Activated CD4-positive, alpha-beta T cell treated with anti-CD3 and anti-CD28 coated beads, Interleukin-2, amount 50 U/mL, for 4 hours (primary cell): ENCODE measurements at regions not wholly inside any gene's neighbourhood (a gene's known extent, or its start where the extent isn't known, plus 50 kb on each side); places are given as distances from the start of the nearest gene placed in this dataset.
A peak's percentile ranks its signal among the peaks of the same experiment; 100 is the strongest.
"Not testable (repeated sequence)": the region's sequence is repeated elsewhere in the genome, so short reads cannot be mapped to it uniquely, and the experiment has no call there.

Experiments used
- DNase-seq, 2 experiments: peaks; one replicate each; pipeline ENCODE4 v3.0.0-alpha.2; 2020

GRCh38 chr14:22232933-22233332, 356.1 kb downstream of the DAD1 start:
- no peak for DNase-seq

- no peak for DNase-seq
These were observed 356.5 kb downstream of the DAD1 start for GRCh38 chr14:22232486-22232885.

DNA sequence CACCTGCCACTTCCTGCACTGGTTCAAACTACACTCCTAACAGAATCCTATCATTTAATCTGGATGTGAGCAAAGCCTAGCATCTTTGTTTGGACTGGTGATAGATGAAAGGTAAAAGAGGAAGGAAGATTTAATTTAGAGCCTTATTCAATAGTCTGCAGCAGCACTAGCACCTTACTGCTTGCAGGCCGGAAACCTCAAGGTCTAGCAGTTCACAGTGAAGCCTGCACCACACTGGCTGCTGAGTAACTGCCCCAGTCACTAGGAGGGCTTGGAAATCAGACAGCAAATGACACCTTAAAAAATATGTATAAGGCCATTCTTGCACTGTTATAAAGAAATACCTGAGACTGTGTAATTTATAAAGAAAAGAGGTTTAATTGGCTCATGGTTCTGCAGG, 358.0 kb downstream of the DAD1 start:
- DNase-seq = no peak

DNA sequence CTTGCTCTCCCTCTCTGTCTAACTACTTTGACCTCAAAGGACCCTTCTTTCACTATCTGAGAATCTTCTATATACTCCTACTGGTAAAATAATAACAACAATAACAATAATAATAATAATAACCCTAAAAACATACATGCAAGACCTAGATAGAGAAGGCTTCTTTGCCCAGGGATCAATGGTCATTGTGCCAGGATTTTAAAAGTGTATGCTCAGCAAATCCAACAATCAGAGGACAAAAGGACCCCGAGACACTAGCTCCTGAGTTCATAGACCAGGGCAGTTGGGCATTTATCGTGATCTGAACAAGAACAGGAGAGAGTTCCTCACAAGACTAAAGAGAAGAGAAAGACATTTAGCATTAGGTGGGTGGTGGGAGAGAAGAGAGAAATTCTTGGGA, 358.5 kb downstream of the DAD1 start:
- DNase-seq = no peak

DNA sequence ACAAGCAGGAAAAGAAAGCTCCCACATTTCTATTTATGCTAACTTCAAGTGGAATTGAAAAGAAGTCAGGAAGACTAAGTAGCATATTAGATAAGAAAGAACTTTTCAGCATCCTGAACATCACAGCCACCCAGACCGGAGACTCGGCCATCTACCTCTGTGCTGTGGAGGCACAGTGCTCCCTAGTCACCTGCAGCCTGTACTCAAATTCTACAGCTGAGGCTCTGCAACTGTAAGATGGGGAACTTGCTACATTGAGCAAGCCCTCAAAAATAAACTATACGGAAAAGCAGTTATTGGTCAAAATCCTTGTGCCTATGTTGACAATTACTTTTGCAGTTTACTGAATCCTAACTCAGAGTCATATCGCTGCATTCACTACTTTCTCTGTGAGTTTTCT, 361.9 kb downstream of the DAD1 start:
- DNase-seq = no peak

GRCh38 chr14:22226381-22226780, 362.6 kb downstream of the DAD1 start:
- DNase-seq = peak; percentile 0 to 3

GRCh38 chr14:22225516-22226140, 363.4 kb downstream of the DAD1 start:
- DNase-seq = no peak

DNA sequence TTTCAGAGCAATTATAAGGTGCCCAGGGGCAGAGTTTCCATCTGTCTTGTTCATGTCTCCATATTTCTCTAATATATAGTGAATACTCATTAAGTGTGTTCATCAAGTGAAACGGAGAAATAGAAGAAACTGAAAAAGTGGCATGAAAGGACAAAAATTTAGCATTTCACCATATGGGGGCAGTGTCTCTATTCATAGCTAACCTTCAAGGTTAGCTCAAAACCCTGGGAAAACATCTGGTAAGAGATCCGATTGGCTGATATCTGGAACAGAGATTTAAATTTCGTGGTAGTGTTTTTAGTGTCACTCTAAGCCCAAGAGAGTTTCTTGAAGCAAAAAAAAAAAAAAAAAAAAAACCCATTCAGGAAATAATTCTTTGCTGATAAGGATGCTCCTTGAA, 367.5 kb downstream of the DAD1 start:
- DNase-seq = no peak

GRCh38 chr14:22220427-22220826, 368.6 kb downstream of the DAD1 start:
- DNase-seq = no peak

DNA sequence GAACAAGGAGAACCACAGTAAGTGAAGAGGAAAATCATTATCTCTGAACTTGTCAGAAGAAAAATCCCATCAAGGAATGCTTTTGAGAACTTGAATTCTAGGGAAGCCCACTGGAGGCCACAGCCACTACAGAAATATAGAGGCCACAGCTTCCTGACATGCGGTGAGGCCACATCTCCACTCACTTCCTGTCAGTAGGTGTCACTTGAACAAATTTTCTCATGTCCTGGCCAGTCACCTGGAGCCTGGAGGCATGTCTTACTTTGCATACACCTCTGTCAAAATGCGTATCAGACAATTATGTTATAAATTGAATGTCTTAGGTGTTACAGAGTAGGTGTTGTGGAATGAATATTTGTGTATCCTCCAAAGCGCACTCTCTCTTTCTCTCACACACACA, 370.3 kb downstream of the DAD1 start:
- no peak for DNase-seq

DNA sequence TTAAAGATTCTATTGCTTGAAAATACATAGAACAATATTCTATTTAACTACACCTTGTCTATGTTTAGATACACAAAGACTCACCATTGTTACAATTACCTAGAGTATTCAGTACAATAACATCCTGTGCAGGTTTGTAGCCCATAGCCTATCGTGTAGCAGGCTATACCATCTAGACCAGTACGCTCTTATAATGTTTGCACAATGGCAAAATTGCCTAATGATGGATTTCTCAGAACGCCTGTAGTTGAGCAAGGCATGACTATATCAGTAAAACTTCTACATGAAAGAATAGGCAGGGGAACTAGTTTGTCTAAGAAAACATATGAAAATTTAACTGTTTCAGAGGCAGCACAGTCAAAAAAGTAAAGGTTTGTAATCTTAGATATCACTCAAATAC, 375.9 kb downstream of the DAD1 start:
- no peak for DNase-seq

DNA sequence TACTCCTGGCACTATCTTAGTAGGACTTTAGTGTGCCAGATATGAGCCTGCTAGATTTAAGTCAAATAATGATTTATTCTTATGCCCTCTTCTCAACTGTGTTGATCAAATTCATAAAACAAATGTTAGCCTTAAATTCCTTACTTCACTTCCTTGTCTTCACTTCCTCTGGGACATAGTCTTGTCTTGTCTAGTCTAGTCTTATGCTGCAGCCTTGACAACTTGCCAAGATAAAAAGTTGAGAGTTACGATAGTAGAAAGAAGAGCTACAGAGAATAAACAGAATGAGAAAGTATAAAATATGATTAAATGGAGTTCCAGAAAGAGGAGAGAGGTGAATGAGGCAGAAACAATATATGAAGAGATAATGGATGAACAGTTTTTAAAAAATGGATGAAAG, 378.1 kb downstream of the DAD1 start:
- no peak for DNase-seq

- no peak for DNase-seq
These were observed 379.0 kb downstream of the DAD1 start for GRCh38 chr14:22210026-22210425.

GRCh38 chr14:22203036-22203435, 386.0 kb downstream of the DAD1 start:
- no peak for DNase-seq

GRCh38 chr14:22202313-22202712, 386.7 kb downstream of the DAD1 start:
- no peak for DNase-seq

DNA sequence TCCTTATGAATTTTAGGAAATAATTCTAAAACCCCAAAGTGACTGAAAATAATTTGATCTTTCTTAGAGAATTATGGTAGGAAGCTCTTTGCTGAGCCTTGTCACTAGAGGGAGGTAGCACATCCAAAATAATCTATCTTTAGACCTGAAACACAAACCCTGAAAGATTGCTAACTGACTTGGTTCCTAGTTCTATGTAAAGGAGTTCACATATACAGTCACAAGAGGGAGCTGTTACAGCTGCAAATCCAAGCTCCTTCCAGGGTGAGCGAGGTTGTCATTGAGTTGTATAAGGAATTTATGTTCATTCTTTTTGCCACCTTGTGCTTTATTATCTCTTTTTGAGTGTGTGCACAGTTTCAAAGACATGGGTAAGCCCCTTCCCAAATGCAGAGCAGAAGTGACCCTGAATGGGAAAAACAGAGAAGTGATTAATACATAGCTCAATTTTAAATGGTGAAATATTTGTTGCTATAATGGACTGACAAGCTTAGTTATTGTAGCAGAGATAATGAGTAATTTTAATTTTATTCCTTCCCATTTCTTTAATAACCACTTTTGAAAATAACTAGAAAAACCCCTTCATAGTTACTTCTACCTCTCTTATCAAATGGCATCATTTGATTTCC, 387.9 kb downstream of the DAD1 start:
- no peak for DNase-seq

DNA sequence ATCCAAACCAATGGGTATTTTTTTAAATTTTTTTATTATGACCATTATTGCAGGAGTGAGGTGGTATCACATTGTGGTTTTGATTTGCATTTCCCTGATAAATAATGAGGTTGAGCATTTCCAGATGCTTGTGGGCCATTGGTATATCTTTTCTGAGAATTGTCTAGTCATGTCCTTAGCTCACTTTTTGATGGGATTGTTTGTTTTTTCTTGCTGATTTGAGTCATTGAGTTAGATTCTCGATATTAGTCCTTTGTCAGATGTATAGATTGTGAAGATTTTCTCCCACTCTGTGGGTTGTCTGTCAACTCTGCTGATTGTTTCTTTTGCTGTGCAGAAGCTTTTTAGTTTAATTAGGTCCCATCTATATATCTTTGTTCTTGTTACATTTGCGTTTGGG, 388.9 kb downstream of the DAD1 start:
- DNase-seq = not testable (repeated sequence)

DNA sequence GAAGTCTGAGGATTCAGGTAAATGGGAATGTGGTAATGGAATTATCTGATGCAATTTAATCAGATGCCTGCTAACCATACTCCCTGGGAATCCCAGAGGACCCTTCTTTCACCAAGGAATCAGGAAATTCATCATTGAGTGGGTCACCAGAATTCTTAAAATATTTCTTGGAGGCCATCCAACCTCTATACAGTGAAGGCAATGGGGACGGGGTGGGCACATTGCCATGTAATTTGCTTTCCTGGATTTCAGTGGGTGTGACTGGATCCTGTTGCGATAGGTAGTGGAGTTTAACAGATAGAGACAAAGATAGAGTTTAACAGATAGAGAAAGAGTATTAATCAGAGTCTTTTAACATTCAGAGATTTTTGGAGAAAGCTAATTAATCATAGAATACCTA, 394.4 kb downstream of the DAD1 start:
- DNase-seq = no peak

- no peak for DNase-seq
These were observed 398.4 kb downstream of the DAD1 start for GRCh38 chr14:22190411-22191191.

DNA sequence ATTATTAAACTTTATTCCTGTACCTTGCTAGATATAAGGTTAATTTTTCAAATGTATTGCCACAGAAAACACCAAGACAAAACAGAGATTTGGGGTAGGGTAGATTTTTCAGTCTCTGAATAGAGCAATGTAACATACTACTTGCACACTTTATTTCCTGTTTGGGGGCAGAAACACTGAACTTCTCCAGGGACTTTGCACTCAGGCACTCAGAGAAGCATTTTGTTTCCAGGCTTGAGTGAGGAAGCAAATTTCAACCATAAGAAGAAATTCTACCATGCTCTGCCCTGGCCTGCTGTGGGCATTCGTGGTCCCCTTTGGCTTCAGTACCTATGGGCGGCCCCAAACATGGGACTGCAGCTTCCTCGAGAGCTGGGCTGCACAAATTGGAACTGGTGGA, 399.1 kb downstream of the DAD1 start:
- DNase-seq = no peak

- DNase-seq = no peak
These were observed 400.7 kb downstream of the DAD1 start for GRCh38 chr14:22188318-22188717.

GRCh38 chr14:22185789-22186188, 403.2 kb downstream of the DAD1 start:
- no peak for DNase-seq

DNA sequence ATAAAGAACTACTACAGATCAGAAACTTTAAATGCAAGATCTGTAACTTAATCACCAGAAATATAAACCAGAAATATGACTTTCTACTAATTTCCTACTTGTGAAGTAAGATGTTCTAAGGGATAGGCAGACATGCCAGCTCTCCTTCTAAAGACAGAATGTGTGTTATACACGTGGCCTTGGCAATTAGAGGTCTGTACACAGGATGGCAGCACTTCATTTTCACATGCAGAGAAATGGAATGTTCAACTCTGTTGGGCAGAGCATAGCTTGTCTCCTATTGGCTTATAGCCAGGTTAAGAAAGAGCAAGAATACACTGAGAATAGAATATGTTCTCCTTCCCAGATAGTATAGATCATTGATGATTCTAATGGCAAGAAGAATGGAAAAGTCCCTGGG, 403.8 kb downstream of the DAD1 start:
- DNase-seq = no peak

DNA sequence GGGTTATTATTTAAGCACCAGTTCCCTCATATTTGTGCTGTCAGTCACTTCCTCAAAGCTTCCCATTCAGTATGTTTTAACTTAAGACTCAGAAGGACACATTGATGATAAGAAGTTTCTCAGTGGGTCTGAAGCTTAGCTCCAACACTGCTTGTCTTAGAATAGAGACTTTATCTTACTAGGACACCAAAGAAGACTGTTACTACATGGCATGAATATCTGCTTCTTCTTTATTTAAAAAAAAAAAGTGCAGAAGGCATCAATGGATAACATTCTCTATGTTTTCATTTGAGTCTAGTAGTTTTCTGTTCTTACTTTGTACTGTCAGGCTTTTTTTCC, 404.2 kb downstream of the DAD1 start:
- no peak for DNase-seq
